DMS153 (cell line): ENCODE measurements at regions not wholly inside any gene's neighbourhood (a gene's known extent, or its start where the extent isn't known, plus 50 kb on each side); places are given as distances from the start of the nearest gene placed in this dataset.
"Not testable (repeated sequence)": the region's sequence is repeated elsewhere in the genome, so short reads cannot be mapped to it uniquely, and the experiment has no call there.

Experiments
- DNase-seq: peaks from one replicate; lab custom pipeline; 2025; lab: John Stamatoyannopoulos, UW

DNA sequence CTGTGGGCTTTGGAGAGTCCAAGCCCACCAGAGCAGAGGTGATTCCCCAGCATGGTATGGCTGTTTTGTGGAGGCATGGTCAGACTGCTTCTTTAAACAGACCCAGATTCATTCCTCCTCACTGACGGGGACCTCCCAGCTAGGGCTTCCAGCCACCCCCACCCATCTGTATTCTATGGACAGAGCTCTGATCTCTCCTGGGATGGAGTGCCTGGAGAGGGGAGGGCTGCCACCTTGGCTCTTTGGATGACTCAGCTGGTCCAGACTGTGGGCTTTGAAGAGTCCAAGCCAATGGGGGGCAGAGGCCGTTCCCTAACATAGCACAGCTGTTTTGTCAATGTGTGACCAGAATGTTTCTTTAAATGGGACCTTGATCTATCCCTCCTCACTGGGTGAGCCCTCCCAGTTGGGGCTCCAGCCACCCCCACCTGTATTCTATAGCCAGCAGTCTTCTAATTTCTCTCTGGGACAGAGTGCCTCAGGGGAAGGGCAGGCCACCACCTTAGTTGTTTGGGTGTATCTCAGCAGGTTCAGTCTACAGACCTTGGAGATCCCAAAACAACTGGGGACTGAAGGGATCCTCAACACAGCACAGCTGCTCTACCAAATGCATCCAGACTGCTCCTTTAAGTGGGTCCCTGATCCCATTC lies 122.0 kb upstream of the OSTN start:
- no peak for DNase-seq

DNA sequence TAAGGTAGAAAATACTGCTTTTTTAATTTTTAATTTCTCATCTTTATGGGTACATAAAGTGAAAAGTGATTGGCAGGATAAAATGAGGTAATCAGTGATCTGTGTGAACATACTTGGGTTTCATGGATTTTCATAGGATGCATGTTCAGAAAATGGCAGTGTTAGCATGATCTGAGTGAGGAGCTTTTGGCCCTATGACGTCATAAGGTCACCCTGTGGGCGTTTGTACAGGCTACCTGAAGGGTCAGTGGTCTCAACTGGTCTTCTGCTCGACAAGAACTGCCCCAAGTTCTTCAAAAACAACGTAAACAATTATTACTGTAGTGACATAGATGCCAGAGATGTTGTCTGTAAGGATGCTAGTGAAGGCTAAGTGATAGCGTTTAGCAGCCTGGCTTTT lies 124.5 kb upstream of the OSTN start:
- DNase-seq, result no peak

DNA sequence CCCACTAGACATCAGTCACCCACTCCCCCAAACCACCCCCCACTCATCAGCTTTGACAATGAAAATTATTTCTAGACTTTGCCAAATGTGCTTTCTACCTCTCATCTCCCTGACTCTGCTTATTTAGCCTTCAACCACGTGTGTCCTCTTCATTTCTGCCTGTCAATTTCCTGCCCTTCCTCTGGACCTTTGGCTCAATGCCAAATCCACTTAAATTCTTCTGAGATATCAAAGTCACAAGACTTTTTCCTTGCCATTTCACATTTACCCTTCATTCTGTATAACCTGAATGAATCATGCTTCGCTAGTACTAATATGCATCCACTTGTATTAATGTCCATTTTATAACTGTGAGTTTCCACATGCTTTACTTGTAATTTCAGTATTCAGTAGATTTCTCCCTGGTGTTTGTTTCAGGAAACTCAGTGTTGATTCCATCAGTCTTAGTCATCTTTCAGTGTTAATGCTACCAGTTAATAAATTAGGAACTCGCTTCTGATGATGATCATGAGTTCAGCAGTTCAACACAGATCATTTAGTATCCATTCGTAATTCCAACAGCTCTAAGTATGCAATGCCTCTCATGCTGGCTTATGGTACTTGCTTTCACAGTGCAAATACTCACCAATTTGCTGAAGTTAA lies 128.2 kb upstream of the OSTN start:
- no peak for DNase-seq

DNA sequence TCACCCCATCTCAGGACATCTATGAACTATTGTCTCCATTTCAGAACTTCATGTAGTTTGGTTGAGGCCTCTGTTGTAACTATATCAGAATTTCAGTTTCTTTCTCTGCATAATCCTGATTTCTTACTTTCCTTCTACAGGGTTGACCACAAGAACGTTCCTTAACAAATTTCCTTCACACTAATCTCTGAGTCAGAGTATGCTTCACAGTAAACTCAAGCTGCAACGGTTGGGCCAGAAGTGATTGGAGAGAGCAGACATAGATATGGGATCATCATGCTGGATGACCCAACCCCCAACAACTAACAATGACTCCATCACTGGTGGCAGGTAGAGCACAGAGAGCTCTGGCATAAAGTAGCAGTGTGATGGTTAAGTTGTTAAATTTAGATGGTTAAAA lies 128.8 kb upstream of the OSTN start:
- DNase-seq, result no peak

DNA sequence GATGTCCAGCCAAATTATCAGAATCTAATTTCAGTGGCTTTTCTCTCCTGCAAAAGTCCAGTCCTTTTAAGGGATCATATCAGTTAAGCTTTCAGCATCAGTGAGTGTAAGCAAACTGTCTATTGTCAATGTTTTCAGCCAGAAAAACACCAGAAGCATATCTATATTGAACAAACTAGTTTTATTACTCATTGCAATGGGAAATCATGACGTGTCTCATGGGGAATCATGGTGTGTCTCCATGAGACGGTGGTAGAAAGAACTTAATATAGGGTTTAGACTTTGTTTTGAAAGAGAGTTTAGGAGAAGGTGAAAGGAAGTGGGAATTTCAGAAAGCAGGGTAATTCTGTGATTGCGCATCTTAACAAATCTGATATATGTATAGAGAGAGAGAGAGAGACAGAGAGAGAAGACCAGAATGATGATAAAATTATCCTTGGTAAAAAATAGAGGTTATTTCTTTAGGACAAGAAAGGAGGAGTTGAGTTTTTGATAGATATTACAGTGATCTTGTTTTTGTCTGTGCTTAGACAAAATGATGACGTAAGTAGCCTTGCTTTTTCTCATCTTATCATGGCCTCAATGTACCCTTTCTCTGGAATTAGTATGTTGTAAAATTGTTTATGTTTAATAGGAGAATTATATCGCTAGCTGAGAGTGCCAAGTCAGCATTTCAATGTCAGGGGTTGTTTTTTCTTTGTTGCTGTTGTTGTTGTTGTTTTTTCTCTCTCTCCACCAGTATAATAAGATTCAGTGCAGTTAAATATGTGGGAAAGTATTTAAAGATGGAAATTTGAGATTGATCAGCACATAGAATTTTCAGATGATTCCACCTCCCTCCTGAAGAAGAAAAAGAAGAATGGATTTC lies 129.9 kb upstream of the OSTN start:
- DNase-seq, result no peak

DNA sequence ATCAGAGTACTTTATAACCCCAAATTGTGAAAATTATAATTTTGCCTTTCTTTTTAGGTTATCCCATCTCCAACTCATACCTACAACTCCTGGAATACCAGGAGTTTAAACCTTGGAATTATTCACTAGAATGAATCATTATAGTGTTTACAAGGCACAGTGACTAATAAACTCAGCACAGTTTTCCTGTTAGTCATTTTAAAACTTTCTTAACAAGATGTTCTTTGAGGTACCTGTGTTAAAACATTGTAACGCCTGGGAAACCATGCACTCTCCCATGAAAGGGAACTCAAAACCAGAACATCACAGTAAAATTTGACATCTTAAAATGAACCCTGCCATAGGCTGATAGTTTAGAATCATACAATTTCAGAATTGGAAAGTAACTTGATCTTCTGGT lies 132.4 kb upstream of the OSTN start:
- no peak for DNase-seq

DNA sequence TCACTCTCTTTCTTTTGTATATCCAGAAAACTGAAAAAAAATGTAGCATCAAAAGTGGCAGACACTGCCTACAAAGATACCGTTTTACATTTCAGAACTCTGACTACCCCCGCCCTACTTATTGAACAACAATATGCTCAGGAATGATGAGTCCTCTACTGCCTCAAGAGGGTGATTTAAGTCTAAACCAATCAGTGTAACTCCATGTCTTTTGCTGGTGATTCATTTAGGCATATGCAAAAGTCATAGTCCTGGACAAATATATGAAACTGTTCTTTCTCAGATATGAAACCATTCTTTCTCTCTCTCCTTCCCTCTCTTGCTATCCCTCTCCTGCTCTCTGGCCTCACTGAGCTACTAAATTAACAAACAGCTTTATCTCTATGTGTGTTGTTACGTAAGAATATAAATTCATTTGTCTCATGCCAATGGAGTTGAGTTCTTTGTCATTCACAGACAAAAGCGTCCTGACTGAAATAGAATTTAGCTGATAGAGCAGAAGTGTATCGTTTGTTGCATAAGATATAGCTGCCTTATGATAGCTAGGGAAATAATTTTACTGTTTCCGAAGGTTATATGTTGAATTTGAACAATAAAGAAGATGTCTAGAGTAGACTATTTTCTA lies 133.7 kb upstream of the OSTN start:
- no peak for DNase-seq

DNA sequence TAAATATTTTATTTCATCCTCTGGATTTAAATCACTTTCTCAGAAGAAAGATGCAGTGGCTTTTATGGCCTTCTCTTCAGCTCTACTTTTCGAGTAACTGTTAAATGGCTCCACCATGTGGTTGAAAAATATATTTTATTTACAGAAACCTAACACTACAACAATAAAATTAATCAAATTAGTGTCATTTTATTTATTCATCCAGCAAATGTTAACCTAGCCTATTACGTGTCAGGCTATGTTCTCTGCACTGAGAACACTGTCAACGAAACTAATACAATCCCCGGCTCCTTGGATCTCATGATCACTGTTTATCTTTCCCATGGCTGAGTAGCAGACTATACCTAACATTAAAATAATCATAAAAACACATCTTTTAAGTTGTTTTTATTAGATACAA lies 148.0 kb upstream of the OSTN start:
- no peak for DNase-seq

DNA sequence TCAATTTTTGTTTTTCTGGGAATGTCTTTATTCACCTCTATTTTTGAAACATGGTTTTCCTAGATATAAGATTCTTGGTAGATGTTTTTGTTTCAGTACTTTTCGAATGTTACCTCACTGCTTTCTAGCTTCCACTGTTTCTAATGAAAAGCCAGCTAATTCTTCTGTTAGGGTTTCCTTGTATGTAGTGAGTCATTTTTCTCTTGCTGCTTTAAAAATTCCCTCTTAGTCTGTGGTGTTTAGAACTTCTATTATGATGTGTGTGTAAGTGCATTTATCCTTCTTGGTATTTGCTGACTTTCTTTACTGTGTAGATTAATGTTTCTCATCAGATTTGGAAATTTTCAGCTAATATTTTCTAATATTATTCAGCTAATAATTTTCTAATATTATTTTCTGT lies 151.1 kb upstream of the OSTN start:
- DNase-seq, result no peak

DNA sequence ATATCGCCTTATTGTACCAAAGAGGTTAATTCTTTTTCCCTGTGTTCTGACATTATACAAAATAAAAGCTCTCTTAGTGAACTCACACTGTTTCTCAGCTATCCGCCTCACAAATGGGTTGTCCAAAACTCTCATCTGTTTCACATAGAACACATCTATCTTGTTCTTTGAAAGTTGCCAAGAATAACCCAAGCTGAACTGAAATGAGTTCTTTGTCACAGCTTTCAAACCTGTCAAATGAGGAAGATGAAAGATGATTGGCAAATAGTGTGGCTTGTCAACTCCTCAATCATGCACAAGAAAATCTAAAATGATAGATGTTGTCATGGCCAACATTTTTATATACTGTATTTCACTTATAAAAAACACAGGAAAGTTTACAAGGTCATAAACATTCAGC lies 168.1 kb upstream of the OSTN start:
- no peak for DNase-seq

DNA sequence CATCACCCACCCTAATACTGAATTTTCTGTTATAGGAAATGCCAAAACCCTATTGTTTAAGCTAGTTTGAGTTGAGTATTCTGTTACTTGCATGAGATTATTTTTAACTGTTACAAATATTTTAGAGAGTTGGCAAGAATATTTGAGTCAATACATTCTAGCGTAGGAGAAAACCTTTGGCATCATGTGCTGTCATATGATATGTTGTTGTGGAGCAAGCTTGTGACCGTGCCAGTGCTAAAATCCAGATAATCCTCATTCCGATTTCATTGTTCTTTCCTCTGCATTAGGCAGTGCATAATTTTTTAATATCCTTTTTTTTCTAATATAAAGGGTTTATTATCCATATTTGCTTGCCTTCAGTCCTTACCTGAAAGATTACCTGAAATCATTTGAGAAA lies 168.0 kb upstream of the GMNC start:
- no peak for DNase-seq

DNA sequence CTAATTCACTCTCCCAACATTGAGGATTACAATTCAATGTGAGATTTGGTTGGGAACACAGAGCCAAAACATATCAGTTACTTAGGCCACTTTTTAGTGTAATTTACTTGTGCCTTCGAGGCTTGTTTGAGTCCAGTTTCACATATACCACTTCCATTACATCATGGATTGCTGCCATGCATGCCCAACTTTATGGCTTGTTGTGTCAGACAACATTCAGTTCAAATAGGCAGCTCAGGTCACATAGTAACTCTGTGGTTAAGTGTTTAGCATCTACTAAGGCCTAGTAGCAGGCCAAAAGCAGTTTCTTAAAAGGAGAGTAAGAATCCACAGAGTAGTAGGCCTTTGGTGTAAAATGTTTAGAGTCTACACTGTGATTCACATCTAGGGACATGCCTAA lies 164.3 kb upstream of the GMNC start:
- no peak for DNase-seq

DNA sequence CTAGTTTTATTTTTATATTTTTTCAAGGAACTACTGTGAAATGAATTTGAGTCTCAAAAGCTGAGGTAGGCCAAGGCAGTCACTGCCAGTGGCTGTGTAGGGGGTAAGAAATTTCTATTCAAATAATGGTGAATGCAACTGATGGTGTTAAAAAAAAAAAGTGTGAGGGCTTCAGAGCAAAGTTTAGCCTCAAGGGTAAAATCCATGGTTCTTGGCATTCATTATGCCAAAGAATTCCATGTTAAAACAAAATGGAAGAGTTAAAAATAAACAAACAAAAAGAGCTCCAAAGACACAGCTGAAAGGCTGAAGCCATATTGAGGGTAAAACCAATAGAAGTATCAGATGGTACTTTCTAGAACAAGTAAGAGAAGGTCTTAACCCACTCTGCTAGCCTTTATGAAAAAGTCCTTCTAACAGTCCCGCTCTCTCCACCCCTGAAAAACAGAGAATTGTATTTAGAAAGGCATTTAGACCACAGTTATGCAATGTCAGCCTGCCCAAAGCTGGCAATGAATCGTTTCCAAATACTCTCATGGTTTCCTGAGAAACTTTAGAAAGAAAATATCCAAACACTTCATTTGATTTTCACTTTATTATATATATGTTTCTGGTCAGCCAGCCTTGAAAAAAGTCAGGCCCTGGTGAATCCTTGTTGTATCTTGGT lies 158.4 kb upstream of the GMNC start:
- no peak for DNase-seq

DNA sequence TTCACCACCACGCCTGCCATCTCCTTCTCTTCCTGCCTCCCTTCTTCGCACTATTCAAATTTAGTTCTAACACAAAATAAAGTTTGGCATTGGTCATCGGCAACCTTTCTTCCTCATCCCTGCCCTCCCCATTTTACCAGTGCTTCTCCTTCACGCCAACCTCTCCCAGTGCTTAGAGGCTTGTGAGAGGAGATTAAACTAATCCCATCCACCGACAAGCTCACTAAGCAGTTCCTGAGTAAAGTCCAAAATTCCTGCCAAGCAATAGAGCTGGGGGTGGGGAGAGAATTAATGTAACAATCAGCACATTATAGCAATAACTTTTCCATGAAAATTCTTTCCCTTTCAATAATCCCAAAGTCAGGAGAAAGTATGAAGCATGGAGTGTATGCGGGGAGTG lies 157.4 kb upstream of the GMNC start:
- DNase-seq, result no peak

DNA sequence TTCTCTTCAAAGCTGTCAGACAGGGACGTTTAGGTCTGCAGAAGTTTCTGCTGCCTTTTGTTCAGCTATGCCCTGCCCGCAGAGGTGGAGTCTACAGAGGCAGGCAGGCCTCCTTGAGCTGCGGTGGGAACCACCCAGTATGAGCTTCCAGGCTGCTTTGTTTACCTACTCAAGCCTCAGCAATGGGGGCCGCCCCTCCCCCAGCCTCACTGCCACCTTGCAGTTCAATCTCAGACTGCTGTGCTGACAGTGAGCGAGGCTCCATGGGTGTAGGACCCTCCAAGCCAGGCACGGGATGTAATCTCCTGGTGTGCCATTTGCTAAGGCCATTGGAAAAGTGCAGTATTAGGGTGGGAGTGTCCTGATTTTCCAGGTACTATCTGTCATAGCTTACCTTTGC lies 153.5 kb upstream of the GMNC start:
- not testable (repeated sequence) for DNase-seq

DNA sequence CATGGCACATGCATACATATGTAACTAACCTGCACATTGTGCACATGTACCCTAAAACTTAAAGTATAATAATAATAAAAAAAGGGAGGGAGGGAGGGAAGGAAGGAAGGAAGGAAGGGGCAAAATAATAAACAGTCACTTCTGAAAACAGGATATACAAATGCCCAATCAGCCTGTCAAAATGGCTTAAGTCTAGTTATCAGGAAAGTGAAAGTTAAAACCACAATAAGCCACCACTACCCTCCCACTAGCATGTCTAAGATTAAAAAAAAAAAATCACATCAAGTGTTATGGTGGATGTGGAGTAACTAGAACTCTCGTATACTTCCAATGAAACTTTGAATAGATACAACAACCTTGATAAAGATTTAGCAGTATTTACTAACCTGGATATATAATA lies 145.6 kb upstream of the GMNC start:
- no peak for DNase-seq

DNA sequence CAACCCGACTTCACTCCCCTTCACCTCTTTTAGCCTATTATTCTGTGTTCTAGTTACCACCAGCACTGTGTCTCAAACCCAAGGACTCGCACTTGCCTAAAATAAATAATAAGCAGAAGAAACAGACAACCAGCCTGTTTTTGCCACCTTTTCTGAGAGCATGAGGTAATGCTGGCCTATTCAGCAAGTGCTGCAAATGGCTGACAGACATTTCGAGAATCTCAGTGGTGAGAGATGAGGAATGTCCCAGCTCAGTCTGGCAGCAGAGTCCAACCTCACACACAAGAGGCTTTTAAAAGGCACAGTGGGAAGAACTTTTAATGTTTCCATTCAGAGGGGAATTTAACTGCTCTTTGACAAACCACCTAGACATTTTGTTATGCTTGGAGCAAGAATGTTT lies 143.3 kb upstream of the GMNC start:
- no peak for DNase-seq

DNA sequence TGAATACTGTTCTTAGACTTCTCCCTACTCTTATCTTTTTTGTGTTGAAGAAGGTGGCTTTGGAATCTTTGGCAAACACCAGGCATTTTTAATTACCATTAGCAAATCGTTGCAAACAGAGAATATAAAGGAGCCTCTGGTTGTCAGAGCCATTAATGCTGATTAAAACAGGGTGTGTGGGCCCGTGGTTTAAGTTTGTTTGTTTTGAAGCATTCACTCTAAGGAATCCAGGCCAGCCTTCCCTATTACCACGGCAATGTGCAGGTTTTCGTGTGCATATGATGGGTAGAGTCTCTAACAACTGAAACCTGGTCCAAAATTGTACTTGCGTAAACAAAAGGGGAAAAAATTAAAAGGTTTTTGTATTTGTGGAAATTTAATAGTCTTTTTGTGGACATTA lies 141.2 kb upstream of the GMNC start:
- no peak for DNase-seq

DNA sequence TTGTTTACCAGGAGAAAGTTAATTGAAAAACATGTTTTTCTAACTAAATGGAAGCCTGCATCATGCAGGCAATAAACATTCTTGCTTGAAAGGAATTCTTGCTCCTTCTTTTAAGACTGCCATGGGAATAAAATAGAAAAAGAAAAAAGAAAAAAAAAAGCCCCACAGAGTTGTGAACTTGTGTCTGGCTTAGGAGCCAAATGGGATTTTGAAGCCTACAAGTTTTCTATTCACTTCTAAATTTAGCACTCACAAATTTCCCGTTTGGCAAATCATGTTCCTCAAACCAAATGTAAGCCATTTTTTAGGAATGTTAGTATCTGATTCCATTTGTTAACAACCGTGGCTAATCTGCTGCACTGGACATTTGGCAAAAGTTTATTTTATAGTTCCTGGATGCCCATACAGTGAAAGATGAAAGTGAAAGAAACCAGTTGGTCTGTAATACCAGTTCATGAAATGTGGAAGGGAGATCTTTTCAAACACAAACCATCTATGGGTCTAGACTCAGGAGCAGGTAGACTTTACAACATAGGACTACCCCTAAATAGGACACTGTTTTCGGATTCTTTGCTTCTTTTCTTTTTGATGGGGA lies 133.8 kb upstream of the GMNC start:
- DNase-seq, result no peak

DNA sequence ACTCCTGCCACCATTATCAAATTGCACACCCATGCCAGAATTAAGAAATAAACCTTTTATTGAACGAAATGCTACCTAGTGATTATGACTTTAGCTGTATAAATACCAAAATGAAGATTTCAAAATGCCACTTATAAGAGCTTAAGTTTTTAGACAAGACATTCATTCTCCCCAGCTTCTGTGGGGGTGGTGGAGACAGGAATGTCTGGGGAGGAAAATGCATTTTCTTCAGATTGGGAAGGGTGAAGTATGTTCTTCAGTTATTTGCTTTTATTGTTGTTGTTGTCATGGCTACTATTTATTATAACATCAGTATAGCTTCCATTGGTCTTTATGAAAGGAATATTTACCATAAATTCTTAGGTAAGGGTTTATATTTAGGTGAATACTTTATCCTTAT lies 132.7 kb upstream of the GMNC start:
- DNase-seq, result no peak

DNA sequence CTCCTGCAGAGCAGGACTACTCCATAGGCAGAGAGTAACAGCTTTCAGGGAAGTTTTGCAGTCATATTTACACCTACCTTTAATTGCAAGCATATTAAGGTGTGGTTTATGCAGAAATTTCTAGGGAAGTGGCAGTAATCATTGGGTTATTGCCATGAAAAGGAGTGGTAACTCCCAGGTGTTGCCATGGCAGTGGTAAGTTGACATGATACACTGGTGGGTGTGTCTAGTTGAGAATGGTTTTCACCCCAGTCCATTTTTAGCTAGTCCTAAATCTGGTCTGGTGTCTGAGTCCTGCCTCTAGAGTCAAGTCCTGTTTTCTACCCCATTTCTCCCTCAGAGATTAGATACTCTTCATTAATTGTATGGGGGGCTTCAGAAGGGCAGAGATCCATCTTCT lies 128.4 kb upstream of the GMNC start:
- DNase-seq, result no peak

DNA sequence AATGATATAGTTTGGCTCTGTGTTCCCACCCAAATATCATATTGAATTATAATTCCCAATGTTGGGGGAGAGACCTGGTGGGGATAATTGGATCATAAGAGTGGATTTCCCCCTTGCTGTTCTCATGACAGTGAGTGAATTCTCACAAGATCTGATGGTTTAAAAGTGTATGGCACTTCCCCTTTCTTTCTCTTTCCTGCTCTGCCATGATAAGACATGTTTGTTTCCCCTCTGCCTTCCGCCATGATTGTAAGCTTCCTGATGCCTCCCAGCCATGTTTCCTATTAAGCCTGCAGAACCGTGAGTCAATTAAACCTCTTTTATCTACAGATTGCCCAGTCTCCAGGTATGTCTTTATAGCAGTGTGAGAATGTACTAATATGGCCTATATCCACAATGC lies 126.7 kb upstream of the GMNC start:
- DNase-seq, result no peak
